Thyroid gland (tissue), 4 donors: ENCODE measurements at regions not wholly inside any gene's neighbourhood (a gene's known extent, or its start where the extent isn't known, plus 50 kb on each side); places are given as distances from the start of the nearest gene placed in this dataset.

Source experiments
- CTCF ChIP-seq, 6 experiments: fragments of 200-600 bp in 3 of 6; fragments of 450-650 bp in 3 of 6; sonication (generic) in 3 of 6; IDR thresholded peaks; one replicate each; pipeline ENCODE4 v1.5.1; 2016 to 2019; ENCODE audit warnings: antibody characterized with exemption in 6 of 6, mild to moderate bottlenecking in 2 of 6, inconsistent platforms in 1 of 6, moderate library complexity in 1 of 6
- POLR2A ChIP-seq, 2 donors: fragments of 450-650 bp; IDR thresholded peaks; one replicate each; pipeline ENCODE4 v1.6.1; 2017; ENCODE audit warnings: antibody characterized with exemption in 2 of 2, mild to moderate bottlenecking in 2 of 2, moderate library complexity in 1 of 2

DNA sequence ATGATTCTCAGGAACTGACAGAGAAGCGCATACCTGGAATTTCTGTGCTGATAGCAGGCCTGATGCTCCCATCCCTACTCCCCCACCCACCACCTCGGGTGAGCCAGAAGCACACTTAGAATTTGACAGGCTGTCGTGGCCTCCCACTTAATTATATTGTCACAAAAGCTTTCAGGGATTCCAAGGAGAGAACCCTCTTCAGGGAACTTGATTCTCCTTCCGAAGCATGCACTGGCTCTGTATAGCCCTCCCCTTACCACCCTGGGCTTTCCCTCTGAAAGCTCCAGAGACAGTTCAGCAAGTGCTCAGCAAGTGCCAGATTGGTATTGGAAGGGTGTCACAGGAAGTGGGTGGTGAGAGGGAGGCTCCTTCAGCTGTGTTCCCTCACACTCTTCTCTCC is 252.5 kb upstream of the SIX2 start:
- TF ChIP-seq CTCF (IDR thresholded peaks at IDR 0.05) (no peak), POLR2A (IDR thresholded peaks at IDR 0.05) (no peak)
